ENCODE measurements at regions not wholly inside any gene's neighbourhood (a gene's known extent, or its start where the extent isn't known, plus 50 kb on each side); places are given as distances from the start of the nearest gene placed in this dataset.

- TF ChIP-seq POU2F2 (IDR thresholded peaks at IDR 0.05; ENCODE audit: low read depth, low read length) (no peak), POLR2AphosphoS5 (IDR thresholded peaks at IDR 0.05; ENCODE audit: low read depth, low read length) (no peak)
These were observed 577.9 kb upstream of the DIPK2B start for GRCh38 chrX:45778616-45779015.
